NCI-H146 treated with DMSO at 0.1 percent for 48 hours (cell line): ENCODE measurements at regions not wholly inside any gene's neighbourhood (a gene's known extent, or its start where the extent isn't known, plus 50 kb on each side); places are given as distances from the start of the nearest gene placed in this dataset.

ENCODE experiments used
- DNase-seq: peaks from one replicate; lab custom pipeline; 2025; ENCODE audit not compliant: unreplicated experiment; lab: John Stamatoyannopoulos, UW

GRCh38 chr4:159723341-159724048 is 620.6 kb downstream of the RAPGEF2 start:
- DNase-seq = no peak

GRCh38 chr4:159725571-159725970 is 622.7 kb downstream of the RAPGEF2 start:
- DNase-seq = no peak

- no peak for DNase-seq
Measured at GRCh38 chr4:159735281-159736207, 632.7 kb downstream of the RAPGEF2 start.

- no peak for DNase-seq
Measured at GRCh38 chr4:159736411-159736810, 633.5 kb downstream of the RAPGEF2 start.

GRCh38 chr4:159743971-159744370 is 641.1 kb downstream of the RAPGEF2 start:
- no peak for DNase-seq

GRCh38 chr4:159747983-159748382 is 645.1 kb downstream of the RAPGEF2 start:
- DNase-seq = no peak

GRCh38 chr4:159748834-159749444 is 646.1 kb downstream of the RAPGEF2 start:
- no peak for DNase-seq

- DNase-seq = no peak
Measured at GRCh38 chr4:159757499-159757898, 654.6 kb downstream of the RAPGEF2 start.

- no peak for DNase-seq
Measured at GRCh38 chr4:159758061-159758460, 655.2 kb downstream of the RAPGEF2 start.

- DNase-seq = no peak
Measured at GRCh38 chr4:159762672-159763071, 659.8 kb downstream of the RAPGEF2 start.

- peak; percentile 3 for DNase-seq
Measured at GRCh38 chr4:159764343-159764952, 661.6 kb downstream of the RAPGEF2 start.

GRCh38 chr4:159765382-159765781 is 662.5 kb downstream of the RAPGEF2 start:
- no peak for DNase-seq

- DNase-seq = no peak
Measured at GRCh38 chr4:159766241-159766640, 663.4 kb downstream of the RAPGEF2 start.

- no peak for DNase-seq
Measured at GRCh38 chr4:159767406-159767805, 664.5 kb downstream of the RAPGEF2 start.

- DNase-seq = no peak
Measured at GRCh38 chr4:159768016-159768415, 665.1 kb downstream of the RAPGEF2 start.

GRCh38 chr4:159770401-159770800 is 667.5 kb downstream of the RAPGEF2 start:
- DNase-seq = no peak

- DNase-seq = no peak
Measured at GRCh38 chr4:159770969-159771368, 668.1 kb downstream of the RAPGEF2 start.

GRCh38 chr4:159776961-159777360 is 674.1 kb downstream of the RAPGEF2 start:
- no peak for DNase-seq

- DNase-seq = no peak
Measured at GRCh38 chr4:159777689-159778088, 674.8 kb downstream of the RAPGEF2 start.

- DNase-seq = no peak
Measured at GRCh38 chr4:159778298-159778697, 675.4 kb downstream of the RAPGEF2 start.

GRCh38 chr4:159779716-159780115 is 676.8 kb downstream of the RAPGEF2 start:
- no peak for DNase-seq
